Loucy (cell line): ENCODE measurements at regions not wholly inside any gene's neighbourhood (a gene's known extent, or its start where the extent isn't known, plus 50 kb on each side); places are given as distances from the start of the nearest gene placed in this dataset.

ENCODE experiments used
- H2AFZ ChIP-seq: fragments of 200-600 bp; sonication (generic); 2 replicates; pipeline ENCODE4 v1.6.0; 2016; ENCODE audit warnings: antibody characterized with exemption, mild to moderate bottlenecking, low read length, moderate library complexity
- H3F3A ChIP-seq: fragments of 200-600 bp; 2 replicates; pipeline ENCODE4 v1.6.0; 2016; ENCODE audit warnings: antibody characterized with exemption, low read depth, mild to moderate bottlenecking
- H3K27me3 ChIP-seq: fragments of 200-600 bp; sonication (generic); 2 replicates; pipeline ENCODE4 v1.6.1; 2014; ENCODE audit warnings: low read length, mild to moderate bottlenecking; ENCODE audit not compliant: insufficient read depth, poor library complexity, severe bottlenecking
- H3K36me3 ChIP-seq: fragments of 200-600 bp; sonication (generic); 2 replicates; pipeline ENCODE4 v1.6.1; 2016; ENCODE audit warnings: low read length; ENCODE audit not compliant: insufficient read depth
- H3K4me1 ChIP-seq: fragments of 200-600 bp; sonication (generic); 2 replicates; pipeline ENCODE4 v1.5.1; 2014; ENCODE audit warnings: low read length, mild to moderate bottlenecking; ENCODE audit not compliant: insufficient read depth, poor library complexity, severe bottlenecking
- H3K4me2 ChIP-seq: fragments of 200-600 bp; sonication (generic); 2 replicates; pipeline ENCODE4 v1.6.0; 2014; ENCODE audit warnings: antibody characterized with exemption, low read length, low read depth, mild to moderate bottlenecking; ENCODE audit not compliant: poor library complexity, severe bottlenecking
- H3K4me3 ChIP-seq: fragments of 200-600 bp; sonication (generic); 2 replicates; pipeline ENCODE4 v1.5.1; 2014; ENCODE audit warnings: low read length, mild to moderate bottlenecking, mixed read lengths; ENCODE audit not compliant: poor library complexity, severe bottlenecking
- H3K79me2 ChIP-seq: fragments of 200-600 bp; sonication (generic); 2 replicates; pipeline ENCODE4 v1.6.1; 2014; ENCODE audit warnings: low read length; ENCODE audit not compliant: insufficient read depth
- H3K9ac ChIP-seq: fragments of 200-600 bp; sonication (generic); 2 replicates; pipeline ENCODE4 v1.6.0; 2014; ENCODE audit warnings: mild to moderate bottlenecking, low read depth, low read length, moderate library complexity; ENCODE audit not compliant: poor library complexity, severe bottlenecking
- H3K9me2 ChIP-seq: fragments of 200-600 bp; sonication (generic); replicated peaks from 2 replicates; pipeline ENCODE4 v1.6.1; 2016; ENCODE audit warnings: low read depth, low read length, mixed read lengths
- H3K9me3 ChIP-seq: fragments of 200-600 bp; sonication (generic); 2 replicates; pipeline ENCODE4 v1.6.1; 2014; ENCODE audit warnings: mild to moderate bottlenecking, antibody characterized with exemption, low read length, low read depth; ENCODE audit not compliant: insufficient read depth
- H4K20me1 ChIP-seq: fragments of 200-600 bp; sonication (generic); 2 replicates; pipeline ENCODE4 v1.6.0; 2014; ENCODE audit warnings: antibody characterized with exemption, low read length, mild to moderate bottlenecking; ENCODE audit not compliant: insufficient read depth, poor library complexity, severe bottlenecking
- CTCF ChIP-seq: fragments of 200-600 bp; sonication (generic); conservative IDR thresholded peaks from 2 replicates; pipeline ENCODE4 v1.5.1; 2014; ENCODE audit warnings: mild to moderate bottlenecking, antibody characterized with exemption, low read length
- EZH2phosphoT487 ChIP-seq: fragments of 200-600 bp; IDR thresholded peaks from 2 replicates; pipeline ENCODE4 v1.6.1; 2018; ENCODE audit warnings: antibody characterized with exemption, mild to moderate bottlenecking, moderate library complexity, borderline replicate concordance

GRCh38 chr12:4014858-4015224 lies 141.6 kb upstream of the PARP11 start:
- Histone ChIP-seq H3K36me3 (no peaks in the 10 kb centered on the region), H3K9ac (no peak overlapping the region), H2AFZ (no peak overlapping the region), H3K4me3 (no peak overlapping the region), H3K9me3 (no peaks in the 10 kb centered on the region), H3K4me2 (no peak overlapping the region), H3K27me3 (no peaks in the 10 kb centered on the region), H3K4me1 (no peaks in the 10 kb centered on the region), H4K20me1 (no peaks in the 10 kb centered on the region), H3F3A (no peaks in the 10 kb centered on the region), H3K9me2 (no peaks in the 10 kb centered on the region), H3K79me2 (no peaks in the 10 kb centered on the region)
- TF ChIP-seq CTCF: no peak
- no peak for TF ChIP-seq EZH2phosphoT487

GRCh38 chr12:4014444-4014843 lies 141.2 kb upstream of the PARP11 start:
- no peaks in the 10 kb centered on the region for H3K9me3 ChIP-seq
- no peak overlapping the region for H2AFZ ChIP-seq
- H3K4me2 ChIP-seq: no peak overlapping the region
- no peaks in the 10 kb centered on the region for H3K9me2 ChIP-seq
- no peak for TF ChIP-seq CTCF
- no peak for TF ChIP-seq EZH2phosphoT487
- no peaks in the 10 kb centered on the region for H4K20me1 ChIP-seq
- no peaks in the 10 kb centered on the region for H3K36me3 ChIP-seq
- H3K4me3 ChIP-seq: no peak overlapping the region
- H3K27me3 ChIP-seq: no peaks in the 10 kb centered on the region
- H3K9ac ChIP-seq: no peak overlapping the region
- no peaks in the 10 kb centered on the region for H3K79me2 ChIP-seq
- no peaks in the 10 kb centered on the region for H3F3A ChIP-seq
- no peaks in the 10 kb centered on the region for H3K4me1 ChIP-seq

- no peaks in the 10 kb centered on the region for H3K9me3 ChIP-seq
- H4K20me1 ChIP-seq: no peaks in the 10 kb centered on the region
- H2AFZ ChIP-seq: no peak overlapping the region
- no peak overlapping the region for H3K9ac ChIP-seq
- no peaks in the 10 kb centered on the region for H3K4me1 ChIP-seq
- H3K36me3 ChIP-seq: no peaks in the 10 kb centered on the region
- no peaks in the 10 kb centered on the region for H3K27me3 ChIP-seq
- TF ChIP-seq EZH2phosphoT487: no peak
- H3F3A ChIP-seq: no peaks in the 10 kb centered on the region
- no peaks in the 10 kb centered on the region for H3K79me2 ChIP-seq
- H3K4me2 ChIP-seq: no peak overlapping the region
- H3K9me2 ChIP-seq: no peaks in the 10 kb centered on the region
- no peak overlapping the region for H3K4me3 ChIP-seq
Measured at GRCh38 chr12:4012977-4013968, 140.1 kb upstream of the PARP11 start.
